HCT116 (cell line): ENCODE measurements at regions not wholly inside any gene's neighbourhood (a gene's known extent, or its start where the extent isn't known, plus 50 kb on each side); places are given as distances from the start of the nearest gene placed in this dataset.

Experiments
- CTCF ChIP-seq, 3 experiments: fragments of 200-600 bp in 1 of 3; sonication (generic) in 1 of 3; IDR thresholded peaks in 2 of 3; conservative IDR thresholded peaks in 1 of 3; 2 replicates each; pipeline ENCODE4 v1.5.1; 2012 to 2017; ENCODE audit warnings: low read depth in 2 of 3, low read length in 2 of 3, antibody characterized with exemption in 1 of 3, borderline replicate concordance in 1 of 3, control low read depth in 1 of 3, mild to moderate bottlenecking in 1 of 3, mixed read lengths in 1 of 3, mixed run types in 1 of 3, moderate library complexity in 1 of 3; ENCODE audit not compliant: insufficient read depth in 1 of 3
- EZH2phosphoT487 ChIP-seq: fragments of 200-600 bp; IDR thresholded peaks from 2 replicates; pipeline ENCODE4 v1.6.1; 2018; ENCODE audit warnings: antibody characterized with exemption, borderline replicate concordance
- JUND ChIP-seq: IDR thresholded peaks from 2 replicates; pipeline ENCODE4 v1.6.1; 2012
- MAX ChIP-seq: IDR thresholded peaks from 2 replicates; pipeline ENCODE4 v1.6.1; 2012
- POLR2A ChIP-seq: IDR thresholded peaks from 2 replicates; pipeline ENCODE4 v1.7.0; 2011; ENCODE audit warnings: borderline replicate concordance; ENCODE audit not compliant: insufficient read depth, insufficient read length; ENCODE audit errors: extremely low read depth
- POLR2AphosphoS5 ChIP-seq: IDR thresholded peaks from 2 replicates; pipeline ENCODE4 v1.6.1; 2011; ENCODE audit warnings: mild to moderate bottlenecking, low read depth, low read length, moderate library complexity
- REST ChIP-seq: IDR thresholded peaks from 2 replicates; pipeline ENCODE4 v1.6.1; 2012; ENCODE audit warnings: low read depth

GRCh38 chr20:39089797-39090196 is 127.7 kb downstream of the DHX35 start:
- no peak for TF ChIP-seq REST
- TF ChIP-seq CTCF (IDR thresholded peaks at IDR 0.05 in 2 of 3, conservative IDR thresholded peaks at IDR 0.05 in 1 of 3; ENCODE audit: borderline replicate concordance in 1 of 3, insufficient read depth in 1 of 3, low read depth in 2 of 3, low read length in 2 of 3): no peak
- TF ChIP-seq POLR2A: no peak
- no peak for TF ChIP-seq JUND
- TF ChIP-seq MAX: no peak
- TF ChIP-seq POLR2AphosphoS5: no peak
- TF ChIP-seq EZH2phosphoT487: no peak
